HG03280 (cell line): ENCODE measurements at regions not wholly inside any gene's neighbourhood (a gene's known extent, or its start where the extent isn't known, plus 50 kb on each side); places are given as distances from the start of the nearest gene placed in this dataset.

Experiments
- ATAC-seq: cut with Tn5 transposase; IDR thresholded peaks from one replicate; pipeline ENCODE4 v1.9.1; 2021; ENCODE audit warnings: mild to moderate bottlenecking, moderate library complexity; ENCODE audit not compliant: unreplicated experiment

DNA sequence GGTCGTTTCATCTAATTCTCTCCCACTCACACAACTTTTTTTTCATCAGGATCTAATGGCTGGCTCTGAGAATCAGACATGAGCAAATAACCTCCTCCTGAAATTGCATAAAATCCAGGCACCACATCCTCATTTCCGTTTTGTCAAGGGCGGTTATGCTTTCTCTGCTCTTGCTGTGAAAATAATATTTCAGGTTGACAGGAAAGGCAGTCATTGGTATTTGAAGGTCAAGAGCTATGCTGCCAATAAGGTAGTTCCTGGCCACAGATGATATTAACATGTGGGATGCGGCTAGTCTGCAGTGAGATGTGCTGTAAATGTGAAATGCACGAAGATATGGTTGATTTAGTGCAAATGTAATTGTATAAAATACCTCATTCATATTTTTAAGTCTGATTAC is 870.2 kb upstream of the TMEM132C start:
- ATAC-seq = no peak

GRCh38 chr12:127398016-127398710 is 868.8 kb upstream of the TMEM132C start:
- ATAC-seq = no peak

- no peak for ATAC-seq
These were observed 867.5 kb upstream of the TMEM132C start for GRCh38 chr12:127399451-127399850.

DNA sequence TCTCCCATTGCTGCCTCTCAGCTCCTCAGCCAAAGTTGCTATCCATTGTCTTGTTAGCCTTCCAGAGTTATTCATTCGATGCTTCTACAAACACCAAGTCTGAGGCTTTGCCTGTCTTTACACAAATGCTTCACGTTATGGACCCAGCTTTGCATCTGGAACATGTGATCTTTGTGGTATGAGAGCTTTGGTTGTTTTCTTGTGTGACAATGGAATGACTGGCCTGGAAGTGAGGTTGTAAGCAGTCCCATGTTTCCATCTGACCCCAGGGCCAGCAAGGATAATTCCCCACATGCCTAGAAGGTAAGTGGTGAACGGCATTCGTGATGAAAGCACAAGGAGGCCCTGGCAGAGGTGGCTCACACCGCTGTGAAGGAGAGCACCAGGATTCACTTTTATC is 866.7 kb upstream of the TMEM132C start:
- ATAC-seq = no peak

DNA sequence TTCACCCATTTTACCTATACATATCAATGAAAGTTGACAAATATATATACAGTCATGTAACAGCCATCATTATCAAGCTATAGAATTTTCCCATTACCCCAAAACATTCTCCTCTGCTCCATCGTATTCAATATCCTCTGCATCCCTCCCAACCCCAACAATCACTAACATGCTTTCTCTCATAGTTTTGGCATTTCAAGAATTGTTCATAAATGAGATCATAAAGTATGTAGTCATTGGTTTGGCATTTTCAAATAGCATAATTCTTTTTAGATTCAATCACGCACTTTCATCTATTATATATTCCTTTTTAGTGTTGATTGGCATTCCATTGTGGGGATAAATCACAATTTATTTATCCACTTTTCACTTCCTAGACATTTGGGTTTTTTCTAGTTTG is 866.0 kb upstream of the TMEM132C start:
- no peak for ATAC-seq

- no peak for ATAC-seq
These were observed 865.4 kb upstream of the TMEM132C start for GRCh38 chr12:127401536-127401935.

DNA sequence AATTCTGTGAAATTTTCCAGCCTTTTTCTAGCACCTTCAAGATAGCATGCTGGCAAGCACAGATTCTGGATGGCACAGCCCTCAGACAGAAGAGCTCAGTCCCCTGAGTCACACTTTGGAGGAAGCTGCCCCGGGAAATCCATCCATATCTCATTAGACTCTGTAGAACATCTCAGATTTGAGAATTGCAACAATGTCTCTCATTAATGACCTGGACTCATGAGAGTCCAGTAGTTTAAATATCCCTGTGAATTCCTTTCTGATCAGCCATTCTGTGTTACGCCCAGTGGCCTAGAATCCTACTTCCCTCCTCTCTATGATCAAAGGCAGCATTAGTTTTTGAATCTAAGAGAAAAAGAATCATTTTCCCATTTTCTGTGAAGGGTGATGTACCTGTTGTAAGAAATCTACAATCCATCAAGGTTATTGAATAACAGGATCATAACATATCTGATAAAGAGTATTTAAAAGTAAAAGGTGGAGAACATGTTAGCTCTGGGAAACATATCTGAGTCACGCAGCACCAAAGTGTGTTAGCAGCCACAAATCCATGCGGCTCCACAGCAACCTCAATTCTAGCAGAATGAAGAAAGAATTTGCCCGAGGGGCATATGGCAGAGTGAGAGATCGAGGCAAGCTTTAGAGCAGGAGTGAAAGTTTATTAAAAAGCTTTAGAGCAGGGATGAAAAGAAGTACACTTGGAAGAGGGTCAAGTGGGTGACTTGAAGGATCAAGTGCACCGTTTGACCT is 855.6 kb upstream of the TMEM132C start:
- ATAC-seq = no peak

GRCh38 chr12:127411981-127412380 is 855.0 kb upstream of the TMEM132C start:
- no peak for ATAC-seq

DNA sequence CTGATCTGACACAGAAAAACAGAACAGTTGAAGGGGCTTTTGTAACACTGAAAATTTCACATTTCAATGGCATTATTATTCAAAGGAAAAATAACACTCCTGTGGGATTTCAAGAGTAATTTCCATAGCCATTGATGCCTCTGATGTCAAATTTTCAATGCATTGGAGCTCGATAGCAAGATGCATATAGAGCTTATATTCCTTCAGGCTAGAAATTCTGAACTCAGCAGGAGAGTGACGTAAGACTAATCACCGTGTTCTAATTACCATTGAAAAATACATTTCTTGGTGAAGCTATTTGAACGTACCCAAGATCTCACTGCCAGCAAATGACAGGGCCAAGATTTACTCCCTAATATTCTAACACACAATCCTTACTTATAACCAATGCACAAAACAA is 854.1 kb upstream of the TMEM132C start:
- no peak for ATAC-seq

DNA sequence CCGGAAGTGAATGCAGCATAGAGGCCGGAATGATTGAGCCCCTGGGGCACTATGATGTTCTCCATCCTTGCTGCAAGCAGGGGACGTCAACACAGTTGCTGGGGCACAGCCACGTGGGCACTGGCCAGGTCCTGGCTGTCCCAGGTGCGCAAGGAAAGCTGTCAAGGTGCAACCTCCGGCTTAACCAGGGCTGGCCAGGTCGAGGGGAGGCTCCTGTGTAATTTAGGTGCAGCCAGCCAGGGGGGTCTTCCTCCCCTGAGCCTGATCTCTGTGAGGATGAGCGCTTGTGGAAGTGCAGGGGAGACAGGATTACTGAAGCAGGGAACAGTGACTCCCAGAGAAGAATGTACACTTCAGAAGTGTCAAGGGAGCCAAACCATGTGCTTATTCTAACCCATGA is 852.8 kb upstream of the TMEM132C start:
- no peak for ATAC-seq

GRCh38 chr12:127414636-127415035 is 852.3 kb upstream of the TMEM132C start:
- no peak for ATAC-seq

DNA sequence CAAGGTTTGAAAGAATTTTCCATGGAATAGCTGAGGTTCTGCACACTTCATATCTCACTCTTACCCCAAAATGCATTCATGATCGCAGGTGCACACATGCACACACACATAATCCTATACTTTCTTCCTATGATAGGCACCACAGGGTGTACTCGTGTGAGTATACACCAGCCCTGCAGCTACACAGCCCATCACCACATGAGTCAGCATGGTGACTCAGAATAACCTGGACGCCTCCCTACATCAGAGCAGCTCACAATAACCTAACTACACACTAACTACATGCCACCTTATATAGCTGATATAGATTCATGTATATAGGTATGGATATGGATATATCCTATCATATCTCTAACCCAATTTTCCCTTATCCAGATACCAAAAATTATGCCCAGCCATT is 850.2 kb upstream of the TMEM132C start:
- no peak for ATAC-seq

GRCh38 chr12:127419111-127419510 is 847.9 kb upstream of the TMEM132C start:
- no peak for ATAC-seq

DNA sequence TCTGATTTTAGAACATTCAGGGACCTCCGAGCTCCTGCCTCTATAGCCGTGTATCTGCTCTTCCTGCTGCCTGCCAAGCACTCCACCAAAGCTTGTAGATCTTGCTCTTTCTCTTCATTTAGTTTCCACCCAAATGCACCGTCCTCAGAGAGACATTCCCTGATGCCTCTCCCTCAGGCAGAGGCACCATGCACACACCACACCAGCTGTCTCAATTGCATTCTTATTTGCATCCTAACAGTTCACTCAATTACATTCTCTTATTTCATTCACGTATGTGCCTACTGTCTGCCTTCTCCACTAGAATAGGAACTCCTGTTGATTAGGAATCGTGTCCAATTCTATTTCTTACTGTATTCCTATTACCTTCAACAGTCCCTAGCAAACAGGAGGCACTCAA is 845.4 kb upstream of the TMEM132C start:
- no peak for ATAC-seq

DNA sequence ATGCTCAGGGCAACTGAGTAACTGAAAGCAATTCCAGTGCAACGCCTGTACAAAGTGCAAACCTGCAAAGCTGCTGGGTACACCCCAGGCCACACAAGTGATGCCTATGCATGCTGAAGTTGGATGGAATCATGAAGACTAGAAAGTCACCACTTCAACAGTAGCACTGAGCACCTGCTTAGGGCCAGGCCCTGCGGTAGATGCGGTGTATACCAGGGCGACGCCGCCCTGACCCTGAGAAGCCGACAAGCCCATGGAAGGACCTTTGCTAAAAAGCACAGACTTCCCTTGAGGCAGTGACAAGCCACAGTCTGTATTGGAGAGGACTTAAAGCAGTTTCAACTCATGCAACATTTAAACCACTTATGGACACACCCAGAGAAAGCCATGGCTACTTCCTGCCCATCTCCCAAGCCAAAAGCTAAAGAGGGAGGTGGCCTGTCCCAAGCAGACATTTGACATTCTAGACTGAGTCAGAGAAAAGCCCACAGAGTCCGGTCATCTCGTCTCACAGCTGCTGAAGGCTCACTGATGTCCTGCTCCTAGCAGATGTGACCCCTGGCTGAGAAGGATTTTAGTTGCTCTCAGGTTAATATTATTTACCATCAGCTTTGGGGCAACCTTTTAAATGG is 843.9 kb upstream of the TMEM132C start:
- ATAC-seq = no peak

GRCh38 chr12:127425474-127425873 is 841.5 kb upstream of the TMEM132C start:
- ATAC-seq = no peak

GRCh38 chr12:127428420-127428819 is 838.5 kb upstream of the TMEM132C start:
- ATAC-seq = no peak

- no peak for ATAC-seq
These were observed 837.3 kb upstream of the TMEM132C start for GRCh38 chr12:127429551-127430285.

DNA sequence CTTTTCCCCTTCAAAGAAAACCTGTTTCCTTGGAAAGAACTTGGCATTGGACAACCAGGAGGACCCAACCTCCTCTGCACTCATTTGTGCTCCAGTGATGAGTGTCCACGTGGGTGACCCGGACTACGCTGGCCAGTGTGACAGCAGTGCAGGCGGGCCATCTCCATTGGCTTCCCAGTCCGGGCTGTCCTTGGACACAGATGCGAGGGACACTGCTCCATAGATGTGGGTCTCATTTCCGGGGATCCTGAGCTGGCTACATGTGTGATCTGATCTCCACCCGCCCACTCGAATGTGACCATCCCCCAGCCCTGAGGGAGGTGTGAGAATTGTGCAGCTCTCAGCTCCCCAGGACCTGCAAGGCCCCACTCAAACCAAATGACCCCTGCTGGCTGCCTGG is 836.6 kb upstream of the TMEM132C start:
- no peak for ATAC-seq

DNA sequence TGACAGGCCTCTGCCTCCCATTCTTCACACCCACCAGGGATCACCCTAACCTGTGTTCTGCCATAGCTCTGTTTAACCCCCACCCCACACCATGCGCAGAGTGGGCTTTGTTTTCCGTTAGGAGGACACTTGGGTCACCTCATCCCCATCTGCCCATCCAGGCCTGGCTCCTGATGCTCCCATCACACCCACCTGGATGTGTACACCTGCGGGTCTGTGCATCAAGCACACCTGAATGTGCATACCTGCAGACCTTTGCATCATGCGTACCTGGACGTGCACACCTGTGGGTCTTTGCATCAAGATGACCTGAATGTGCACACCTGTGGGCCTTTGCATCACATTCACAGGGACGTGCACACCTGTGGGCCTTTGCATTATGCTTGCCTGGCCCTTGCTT is 835.8 kb upstream of the TMEM132C start:
- ATAC-seq = no peak

GRCh38 chr12:127431594-127431993 is 835.4 kb upstream of the TMEM132C start:
- no peak for ATAC-seq
